ENCODE measurements at regions not wholly inside any gene's neighbourhood (a gene's known extent, or its start where the extent isn't known, plus 50 kb on each side); places are given as distances from the start of the nearest gene placed in this dataset.

- no peak for DNase-seq (ENCODE audit: low read depth)
- no peak overlapping the region for H3K4me3 ChIP-seq (ENCODE audit: low read length)
Observed at GRCh38 chrX:137425273-137425902, 140.5 kb upstream of the ZIC3 start.

GRCh38 chrX:137424679-137425078 is 141.2 kb upstream of the ZIC3 start:
- no peak for TF ChIP-seq CTCF (conservative IDR thresholded peaks at IDR 0.05; ENCODE audit: low read length)
- no peak for DNase-seq (ENCODE audit: low read depth)

More at GRCh38 chrX:137425273-137425902, 140.5 kb upstream of the ZIC3 start:
- no peak for TF ChIP-seq CTCF (conservative IDR thresholded peaks at IDR 0.05; ENCODE audit: low read length)

GRCh38 chrX:137423241-137423640 is 142.7 kb upstream of the ZIC3 start:
- DNase-seq (ENCODE audit: low read depth) = no peak
- no peak overlapping the region for H3K4me3 ChIP-seq (ENCODE audit: low read length)
- TF ChIP-seq CTCF (conservative IDR thresholded peaks at IDR 0.05; ENCODE audit: low read length) = no peak

More at GRCh38 chrX:137424679-137425078, 141.2 kb upstream of the ZIC3 start:
- no peak overlapping the region for H3K4me3 ChIP-seq (ENCODE audit: low read length)

- no peak for TF ChIP-seq CTCF (conservative IDR thresholded peaks at IDR 0.05; ENCODE audit: low read length)
- H3K4me3 ChIP-seq (ENCODE audit: low read length) = no peak overlapping the region
- no peak for DNase-seq (ENCODE audit: low read depth)
Observed at GRCh38 chrX:137418086-137418485, 147.8 kb upstream of the ZIC3 start.

- DNase-seq (ENCODE audit: low read depth) = no peak
- TF ChIP-seq CTCF (conservative IDR thresholded peaks at IDR 0.05; ENCODE audit: low read length) = no peak
- no peak overlapping the region for H3K4me3 ChIP-seq (ENCODE audit: low read length)
Observed at GRCh38 chrX:137413190-137413589, 152.7 kb upstream of the ZIC3 start.

GRCh38 chrX:137405449-137406140 is 160.3 kb upstream of the ZIC3 start:
- no peak for DNase-seq (ENCODE audit: low read depth)
- no peak overlapping the region for H3K4me3 ChIP-seq (ENCODE audit: low read length)
- TF ChIP-seq CTCF (conservative IDR thresholded peaks at IDR 0.05; ENCODE audit: low read length) = no peak

GRCh38 chrX:137401092-137401491 is 164.8 kb upstream of the ZIC3 start:
- no peak overlapping the region for H3K4me3 ChIP-seq (ENCODE audit: low read length)
- no peak for TF ChIP-seq CTCF (conservative IDR thresholded peaks at IDR 0.05; ENCODE audit: low read length)
- no peak for DNase-seq (ENCODE audit: low read depth)

Measured in AG10803 (cell line).